ENCODE measurements at regions not wholly inside any gene's neighbourhood (a gene's known extent, or its start where the extent isn't known, plus 50 kb on each side); places are given as distances from the start of the nearest gene placed in this dataset.
"Not testable (repeated sequence)": the region's sequence is repeated elsewhere in the genome, so short reads cannot be mapped to it uniquely, and the experiment has no call there.

DNA sequence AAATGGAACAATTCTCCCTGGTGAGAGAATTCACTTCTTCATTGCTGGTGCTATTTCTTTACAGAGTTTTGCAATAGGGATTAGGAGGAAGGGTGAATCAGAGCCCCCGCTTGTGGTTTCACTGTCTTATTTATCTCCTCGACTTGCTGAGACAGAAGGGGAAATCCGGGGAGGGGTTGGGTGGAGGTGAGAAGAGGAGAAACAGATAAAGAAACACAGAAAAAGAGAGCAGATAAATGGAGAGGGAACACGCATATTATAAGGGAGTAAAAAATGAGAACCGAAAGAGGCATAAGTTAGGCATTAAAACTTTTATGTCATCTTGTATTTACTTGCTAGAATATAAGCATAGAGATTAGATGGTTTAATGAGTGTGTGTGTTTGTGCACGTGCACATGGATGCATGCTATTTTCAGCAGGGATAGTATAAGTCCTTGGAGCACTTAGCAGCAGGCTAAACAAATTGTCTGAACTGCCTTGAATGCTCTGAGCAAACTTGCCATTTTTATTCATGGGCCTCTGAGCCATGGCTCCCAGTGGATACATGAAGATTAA is 105.0 kb downstream of the OLIG3 start:
- peaks cover 0 to 3% of the 10 kb centered on the region in 2 donors for H3K9me3 Mint-ChIP-seq
- peaks cover 27% of the 10 kb centered on the region for H3K4me1 Mint-ChIP-seq (ENCODE audit: low read depth)
- H3K27ac Mint-ChIP-seq: peak overlapping the region; percentile 45
- peaks cover 2 to 8% of the 10 kb centered on the region in 2 donors for H3K36me3 Mint-ChIP-seq (ENCODE audit: insufficient read depth in 2 of 2)
- no peaks in the 10 kb centered on the region for H3K27me3 Mint-ChIP-seq (ENCODE audit: low read depth)
- peak overlapping the region; percentile 57 to 75 for H3K4me3 Mint-ChIP-seq
- ATAC-seq (replicated peaks in 1 of 2) (peak; percentile 99), DNase-seq (peak; percentile 83 to 87)

DNA sequence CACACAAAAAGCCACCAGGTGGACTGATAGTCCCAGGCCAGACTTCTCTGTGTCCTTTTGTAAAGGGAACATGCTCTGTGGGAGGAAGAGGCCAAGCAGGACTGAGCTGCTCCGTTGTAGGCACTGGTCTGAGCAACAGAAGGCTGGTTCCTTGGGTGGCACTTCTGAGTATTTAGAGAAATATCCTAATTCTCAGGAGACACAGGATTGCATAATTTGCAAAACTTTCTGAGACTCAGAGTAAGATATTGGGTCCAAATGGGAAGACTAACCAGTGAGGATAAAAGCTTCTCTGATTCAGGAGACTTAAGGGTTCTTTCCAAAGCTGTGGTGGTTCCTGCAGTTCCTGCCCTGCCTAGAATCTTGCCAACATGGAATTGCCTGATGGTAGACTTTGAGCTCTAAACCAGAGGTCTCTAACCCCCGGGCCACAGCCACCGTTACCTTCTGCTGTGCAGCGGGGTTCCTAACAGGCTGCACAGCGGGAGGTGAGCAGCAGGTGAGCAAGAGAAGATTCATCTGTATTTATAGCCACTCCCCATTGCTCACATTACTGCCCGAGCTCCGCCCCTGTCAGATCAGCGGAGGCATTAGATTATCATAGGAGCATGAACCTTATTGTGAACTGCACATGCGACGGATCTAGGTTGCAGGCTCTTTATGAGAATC is 107.0 kb downstream of the OLIG3 start:
- H3K9me3 Mint-ChIP-seq: peaks cover 0 to 3% of the 10 kb centered on the region in 2 donors
- ATAC-seq (replicated peaks in 1 of 2): no peak
- H3K27ac Mint-ChIP-seq: no peak overlapping the region
- peaks cover 2 to 5% of the 10 kb centered on the region in 2 donors for H3K36me3 Mint-ChIP-seq (ENCODE audit: insufficient read depth in 2 of 2)
- DNase-seq: no peak
- H3K4me3 Mint-ChIP-seq: no peak overlapping the region
- H3K27me3 Mint-ChIP-seq (ENCODE audit: low read depth): no peaks in the 10 kb centered on the region
- H3K4me1 Mint-ChIP-seq (ENCODE audit: low read depth): peaks cover 39% of the 10 kb centered on the region

DNA sequence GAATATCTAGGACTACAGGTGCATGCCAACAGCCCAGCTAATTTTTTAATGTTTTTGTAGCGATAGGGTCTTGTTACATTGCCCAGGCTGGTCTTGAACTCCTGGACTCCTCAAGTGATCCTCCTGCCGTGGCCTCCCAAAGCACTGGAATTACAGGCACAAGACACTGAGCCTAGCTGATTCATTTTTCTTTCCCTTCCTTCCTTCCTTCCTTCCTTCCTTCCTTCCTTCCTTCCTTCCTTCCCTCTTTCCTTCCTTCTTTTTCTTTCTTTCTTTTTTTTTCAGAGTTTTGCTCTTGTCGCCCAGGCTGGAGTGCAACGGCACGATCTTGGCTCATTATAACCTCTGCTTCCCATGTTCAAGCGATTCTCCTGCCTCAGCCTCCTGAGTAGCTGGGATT is 110.9 kb downstream of the OLIG3 start:
- peaks cover 18% of the 10 kb centered on the region for H3K4me1 Mint-ChIP-seq (ENCODE audit: low read depth)
- ATAC-seq (replicated peaks in 1 of 2); H3K36me3 Mint-ChIP-seq (ENCODE audit: insufficient read depth in 2 of 2); H3K9me3 Mint-ChIP-seq; DNase-seq; H3K27ac Mint-ChIP-seq; H3K4me3 Mint-ChIP-seq; H3K27me3 Mint-ChIP-seq (ENCODE audit: low read depth): not testable (repeated sequence)

DNA sequence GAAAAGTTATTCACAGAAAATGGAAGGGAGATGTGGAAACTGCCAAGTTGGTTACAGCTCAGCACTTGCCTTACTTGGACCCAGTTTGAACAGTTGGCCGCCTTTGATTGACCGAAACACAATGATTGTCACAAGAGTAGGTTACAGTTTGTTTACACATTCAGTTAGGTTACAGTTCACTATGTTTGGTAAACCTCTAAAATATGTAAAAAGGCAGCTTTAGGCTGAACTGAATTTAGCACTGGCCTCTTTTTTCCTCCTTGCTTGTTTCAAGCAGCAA is 116.2 kb downstream of the OLIG3 start:
- DNase-seq (no peak), ATAC-seq (replicated peaks in 1 of 2) (no peak)
- Mint-ChIP-seq H3K4me1 (ENCODE audit: low read depth) (peaks cover 9% of the 10 kb centered on the region), H3K27ac (no peak overlapping the region), H3K36me3 (ENCODE audit: insufficient read depth in 2 of 2) (peaks cover 0 to 5% of the 10 kb centered on the region in 2 donors), H3K9me3 (peaks cover 1 to 5% of the 10 kb centered on the region in 2 donors), H3K27me3 (ENCODE audit: low read depth) (no peaks in the 10 kb centered on the region), H3K4me3 (no peak overlapping the region)

DNA sequence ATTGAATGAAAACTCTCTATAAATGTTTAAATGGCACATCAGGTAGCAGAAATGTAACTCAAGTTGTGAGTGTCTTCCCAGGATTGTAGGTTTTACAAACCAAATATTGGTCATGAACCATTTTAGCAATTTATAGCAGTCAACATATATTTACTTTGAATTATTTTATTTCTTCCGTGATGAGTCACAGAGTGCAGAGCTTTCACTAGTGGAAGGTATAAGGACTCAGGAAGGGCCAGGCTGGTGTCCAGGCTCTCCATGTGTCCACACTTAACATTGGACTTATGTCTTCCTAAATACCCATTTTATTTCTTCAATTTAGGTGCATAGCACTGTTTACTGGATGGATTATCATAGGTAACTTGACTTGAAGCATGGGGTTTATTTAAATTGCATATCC is 120.9 kb downstream of the OLIG3 start:
- H3K27ac Mint-ChIP-seq: no peak overlapping the region
- H3K27me3 Mint-ChIP-seq (ENCODE audit: low read depth): no peaks in the 10 kb centered on the region
- peaks cover 0 to under 1% of the 10 kb centered on the region in 2 donors for H3K9me3 Mint-ChIP-seq
- no peaks in the 10 kb centered on the region for H3K36me3 Mint-ChIP-seq (ENCODE audit: insufficient read depth in 2 of 2)
- H3K4me1 Mint-ChIP-seq (ENCODE audit: low read depth): peaks cover 6% of the 10 kb centered on the region
- ATAC-seq (replicated peaks in 1 of 2): no peak
- DNase-seq: no peak
- H3K4me3 Mint-ChIP-seq: no peak overlapping the region

DNA sequence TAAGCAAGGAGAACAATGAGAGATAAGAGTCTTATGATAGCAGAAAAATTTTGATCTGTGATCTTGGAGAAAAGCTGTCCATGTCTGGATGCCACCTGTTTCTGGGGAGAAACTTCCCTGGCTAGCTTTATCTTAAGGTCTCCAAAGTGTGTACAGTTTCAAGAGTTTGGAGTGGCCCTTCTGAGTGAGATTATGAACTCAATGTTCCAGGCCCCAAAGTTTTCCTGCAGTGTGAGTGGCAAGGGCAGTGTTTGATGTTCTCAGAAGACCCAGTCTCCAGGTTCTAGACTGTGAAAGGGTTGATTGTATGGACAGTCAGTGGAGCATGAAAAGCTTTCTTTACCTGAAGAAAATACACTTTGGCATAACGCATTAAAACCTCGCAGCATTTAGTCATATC is 121.7 kb downstream of the OLIG3 start:
- Mint-ChIP-seq H3K27me3 (ENCODE audit: low read depth) (no peaks in the 10 kb centered on the region), H3K4me1 (ENCODE audit: low read depth) (peaks cover 6% of the 10 kb centered on the region), H3K4me3 (no peak overlapping the region), H3K27ac (no peak overlapping the region), H3K9me3 (no peaks in the 10 kb centered on the region), H3K36me3 (ENCODE audit: insufficient read depth in 2 of 2) (no peaks in the 10 kb centered on the region)
- DNase-seq (no peak), ATAC-seq (replicated peaks in 1 of 2) (no peak)

DNA sequence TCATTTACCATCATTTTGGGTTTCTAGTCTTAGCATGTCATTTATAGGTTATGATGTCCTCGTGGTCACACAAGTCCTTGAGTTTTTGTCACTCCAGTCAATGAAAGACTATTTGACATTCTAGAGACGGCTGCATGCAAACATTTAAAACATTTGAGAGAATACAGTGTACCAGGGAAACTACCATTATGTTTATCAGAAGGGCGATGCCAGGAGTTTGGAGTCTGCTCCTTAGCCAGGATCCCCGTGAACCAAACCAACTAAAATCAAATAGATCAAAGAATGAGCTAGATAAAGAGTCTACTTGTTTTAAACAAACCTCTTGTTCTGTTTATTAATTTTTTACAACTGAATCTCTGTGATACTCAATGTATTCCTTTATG is 122.6 kb downstream of the OLIG3 start:
- H3K27me3 Mint-ChIP-seq (ENCODE audit: low read depth): no peaks in the 10 kb centered on the region
- H3K9me3 Mint-ChIP-seq: no peaks in the 10 kb centered on the region
- DNase-seq (no peak), ATAC-seq (replicated peaks in 1 of 2) (no peak)
- H3K4me1 Mint-ChIP-seq (ENCODE audit: low read depth): peaks cover 6% of the 10 kb centered on the region
- no peak overlapping the region for H3K4me3 Mint-ChIP-seq
- H3K36me3 Mint-ChIP-seq (ENCODE audit: insufficient read depth in 2 of 2): no peaks in the 10 kb centered on the region
- H3K27ac Mint-ChIP-seq: no peak overlapping the region

DNA sequence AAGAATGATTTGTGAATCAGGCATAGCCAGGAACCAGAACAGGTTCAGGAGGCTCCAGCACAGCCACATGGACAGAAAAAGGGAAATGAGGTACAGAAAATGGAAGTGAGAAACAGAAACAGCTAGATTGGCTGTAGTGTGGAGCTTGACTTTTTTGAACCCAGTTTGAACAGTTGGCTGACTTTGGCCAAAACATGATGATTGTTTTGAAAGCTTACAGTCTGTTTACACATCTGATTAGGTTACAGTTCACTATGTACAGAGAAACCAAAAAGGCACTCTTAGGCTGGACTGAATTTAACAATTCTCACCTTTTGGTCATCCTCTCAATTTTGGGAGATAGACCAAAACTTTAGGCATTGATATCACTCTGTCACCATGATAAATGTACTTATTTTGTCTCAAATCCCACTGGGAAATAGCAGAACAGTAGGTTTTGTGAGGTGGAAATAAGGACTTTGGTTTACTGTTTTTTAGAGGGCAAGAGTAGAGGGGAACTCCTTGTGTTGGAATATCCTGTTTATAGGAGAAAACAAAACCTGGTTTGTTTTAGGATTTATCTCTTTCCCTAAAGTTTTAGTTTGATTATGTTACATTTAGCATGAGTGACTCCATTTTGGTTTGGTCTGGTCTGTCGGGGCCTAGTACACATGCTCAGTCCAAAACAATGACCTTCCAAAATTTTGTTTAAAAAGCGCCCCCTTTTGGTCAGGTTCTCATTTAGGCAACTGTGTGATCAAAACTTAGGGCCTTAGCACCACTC is 123.1 kb downstream of the OLIG3 start:
- Mint-ChIP-seq H3K9me3 (no peaks in the 10 kb centered on the region), H3K4me3 (no peak overlapping the region), H3K27me3 (ENCODE audit: low read depth) (no peaks in the 10 kb centered on the region), H3K36me3 (ENCODE audit: insufficient read depth in 2 of 2) (no peaks in the 10 kb centered on the region), H3K4me1 (ENCODE audit: low read depth) (peaks cover 6% of the 10 kb centered on the region), H3K27ac (no peak overlapping the region)
- ATAC-seq (replicated peaks in 1 of 2): no peak
- no peak for DNase-seq

DNA sequence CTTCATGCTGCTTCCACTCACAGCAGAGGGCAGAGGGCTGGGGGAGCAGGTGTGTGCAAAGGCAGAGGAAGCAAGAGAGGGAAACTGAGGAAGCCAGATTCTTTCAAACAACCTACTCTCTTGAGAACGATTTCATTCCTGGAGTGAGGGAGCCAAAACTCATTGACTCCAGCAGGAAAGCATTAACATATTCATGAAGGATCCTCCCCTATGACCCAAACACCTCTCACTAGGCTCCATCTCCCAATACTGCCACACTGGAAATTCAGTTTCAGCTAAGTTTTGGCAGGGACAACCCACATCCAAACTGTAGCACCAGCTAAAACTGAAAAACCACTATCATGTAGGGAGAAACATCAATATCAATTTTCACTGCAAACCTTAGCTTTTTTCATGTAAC is 125.1 kb downstream of the OLIG3 start:
- ATAC-seq (replicated peaks in 1 of 2) (no peak), DNase-seq (no peak)
- Mint-ChIP-seq H3K9me3 (no peaks in the 10 kb centered on the region), H3K27me3 (ENCODE audit: low read depth) (no peaks in the 10 kb centered on the region), H3K4me1 (ENCODE audit: low read depth) (peaks cover 9% of the 10 kb centered on the region), H3K36me3 (ENCODE audit: insufficient read depth in 2 of 2) (no peaks in the 10 kb centered on the region), H3K4me3 (no peak overlapping the region), H3K27ac (no peak overlapping the region)

DNA sequence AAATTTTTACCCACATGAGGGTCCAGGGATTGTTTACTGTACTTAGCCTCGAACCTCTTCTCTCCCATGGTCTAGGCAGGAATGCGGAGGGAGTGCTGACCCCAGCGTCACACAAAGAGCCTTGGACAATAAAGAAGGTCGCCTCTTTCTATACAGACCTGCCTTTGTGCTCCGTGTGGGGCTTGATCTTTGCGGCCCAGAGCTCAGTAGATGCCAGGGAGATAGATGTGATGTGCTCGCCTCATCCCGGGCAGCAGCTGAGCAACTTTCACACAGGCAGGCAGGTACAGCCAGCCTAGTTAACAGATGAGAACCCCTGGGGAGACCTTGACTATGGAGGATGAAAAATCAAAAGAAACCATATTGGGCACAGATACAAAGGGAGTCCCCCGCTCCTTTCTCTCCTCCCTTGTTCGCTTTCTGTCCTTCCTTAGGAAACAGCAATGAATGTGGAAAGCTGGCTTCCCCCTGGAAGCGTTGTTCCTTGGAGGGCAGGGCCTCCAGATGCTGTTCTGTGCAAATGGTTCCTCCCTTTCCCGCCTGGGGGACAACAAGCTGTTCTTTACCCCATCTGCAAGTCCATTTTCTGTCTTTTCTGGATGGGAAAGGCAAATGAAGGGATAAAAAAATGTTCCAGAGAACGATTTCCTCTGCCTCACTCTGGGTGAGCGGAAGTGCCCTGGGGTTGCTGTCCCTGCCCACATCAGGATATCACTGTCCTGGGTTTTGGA is 128.3 kb downstream of the OLIG3 start:
- DNase-seq (no peak), ATAC-seq (replicated peaks in 1 of 2) (no peak)
- Mint-ChIP-seq H3K36me3 (ENCODE audit: insufficient read depth in 2 of 2) (no peaks in the 10 kb centered on the region), H3K4me3 (no peak overlapping the region), H3K27me3 (ENCODE audit: low read depth) (no peaks in the 10 kb centered on the region), H3K9me3 (no peaks in the 10 kb centered on the region), H3K4me1 (ENCODE audit: low read depth) (peaks cover 28% of the 10 kb centered on the region), H3K27ac (no peak overlapping the region)

DNA sequence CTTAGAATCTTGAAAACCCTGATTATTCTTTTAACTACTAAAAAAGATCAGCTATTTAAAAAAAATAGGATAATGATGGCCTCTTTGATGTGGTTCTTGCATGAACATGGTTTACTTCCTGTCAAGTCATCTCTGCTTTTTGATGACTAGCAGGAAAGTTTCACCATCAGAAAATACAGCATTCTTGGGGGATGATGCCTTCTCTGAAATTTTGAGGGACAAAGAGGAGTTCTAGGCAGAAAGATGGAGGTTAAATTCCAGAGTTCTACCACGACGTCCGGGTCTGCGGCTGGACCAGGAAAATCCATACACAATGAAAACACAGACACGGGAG is 130.4 kb downstream of the OLIG3 start:
- DNase-seq (no peak), ATAC-seq (replicated peaks in 1 of 2) (peak; percentile 79 to 90)
- peaks cover 22% of the 10 kb centered on the region for H3K4me1 Mint-ChIP-seq (ENCODE audit: low read depth)
- H3K9me3 Mint-ChIP-seq: no peaks in the 10 kb centered on the region
- peak overlapping the region in 1 of 2 donors; percentile 50 for H3K4me3 Mint-ChIP-seq
- no peaks in the 10 kb centered on the region for H3K36me3 Mint-ChIP-seq (ENCODE audit: insufficient read depth in 2 of 2)
- H3K27me3 Mint-ChIP-seq (ENCODE audit: low read depth): no peaks in the 10 kb centered on the region
- peak overlapping the region; percentile 4 for H3K27ac Mint-ChIP-seq

DNA sequence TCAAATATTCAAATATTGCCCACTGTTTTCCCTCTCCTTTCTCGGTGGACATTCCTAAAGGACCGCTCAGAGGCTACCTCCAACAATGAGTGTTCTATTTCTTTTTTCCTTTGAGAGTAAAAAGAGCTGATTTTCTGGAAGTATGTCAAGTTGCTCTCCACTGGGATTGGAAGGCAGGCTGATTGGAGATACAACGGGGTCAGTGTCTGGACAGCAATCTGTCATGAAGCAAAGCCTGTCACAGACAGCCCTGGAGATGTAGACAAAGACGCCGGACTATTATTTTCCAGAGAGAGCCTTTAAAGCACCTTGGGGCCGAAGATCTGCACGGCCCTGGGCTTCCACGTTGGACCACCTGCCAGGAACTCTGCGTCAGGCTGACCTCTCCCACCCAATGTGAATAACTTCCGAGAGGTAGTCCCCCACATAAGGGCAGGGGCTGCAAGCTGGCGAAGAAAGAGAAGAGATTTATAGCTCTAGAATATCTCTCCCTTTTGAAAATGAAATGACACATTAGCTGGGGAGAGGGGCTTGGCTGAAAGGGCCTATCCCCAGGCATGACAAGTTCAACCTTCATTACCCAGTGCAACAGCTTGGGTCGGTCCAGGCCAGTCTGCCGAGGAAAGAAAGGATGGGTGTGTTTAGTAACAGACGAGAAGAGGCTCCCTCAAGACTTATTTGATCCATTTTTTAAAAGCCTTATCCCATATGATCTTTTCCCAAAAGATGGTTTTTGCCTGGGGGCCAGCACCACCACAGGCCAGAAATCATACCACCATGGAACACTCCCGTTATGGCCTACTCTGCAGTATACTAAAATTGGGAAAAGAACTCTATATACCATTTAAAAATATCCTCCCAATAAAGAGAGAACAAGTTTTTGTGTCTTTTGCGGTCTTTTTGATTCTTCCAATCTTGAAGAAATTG is 131.1 kb downstream of the OLIG3 start:
- peak overlapping the region in 1 of 2 donors; percentile 50 for H3K4me3 Mint-ChIP-seq
- ATAC-seq (replicated peaks in 1 of 2): peak; percentile 34 to 47
- no peaks in the 10 kb centered on the region for H3K9me3 Mint-ChIP-seq
- H3K27ac Mint-ChIP-seq: peak overlapping the region; percentile 72
- H3K4me1 Mint-ChIP-seq (ENCODE audit: low read depth): peaks cover 22% of the 10 kb centered on the region
- no peaks in the 10 kb centered on the region for H3K27me3 Mint-ChIP-seq (ENCODE audit: low read depth)
- no peaks in the 10 kb centered on the region for H3K36me3 Mint-ChIP-seq (ENCODE audit: insufficient read depth in 2 of 2)
- DNase-seq: no peak

All from activated T-cell treated with anti-CD3 and anti-CD28 coated beads, Interleukin-2, amount 50 U/mL, for 72 hours (primary cell).